ENCODE measurements at regions not wholly inside any gene's neighbourhood (a gene's known extent, or its start where the extent isn't known, plus 50 kb on each side); places are given as distances from the start of the nearest gene placed in this dataset.

- no peak overlapping the region for H3K4me3 ChIP-seq
- TF ChIP-seq CTCF (IDR thresholded peaks at IDR 0.05; ENCODE audit: low read depth, low read length) = no peak
- no peaks in the 10 kb centered on the region for H3K4me1 ChIP-seq (ENCODE audit: low read depth)
- no peaks in the 10 kb centered on the region for H3K36me3 ChIP-seq
- no peaks in the 10 kb centered on the region for H3K9me3 ChIP-seq (ENCODE audit: low read depth)
- no peaks in the 10 kb centered on the region for H3K27me3 ChIP-seq
- DNase-seq (ENCODE audit: low read depth in 1 of 2, low spot score in 1 of 2) = no peak
- H3K27ac ChIP-seq = no peak overlapping the region
Measured at GRCh38 chr3:182124187-182124586, 412.5 kb downstream of the SOX2 start.

- H3K36me3 ChIP-seq = no peaks in the 10 kb centered on the region
- DNase-seq (ENCODE audit: low read depth in 1 of 2, low spot score in 1 of 2) = no peak
- H3K9me3 ChIP-seq (ENCODE audit: low read depth) = no peaks in the 10 kb centered on the region
- no peak overlapping the region for H3K27ac ChIP-seq
- H3K4me3 ChIP-seq = no peak overlapping the region
- TF ChIP-seq CTCF (IDR thresholded peaks at IDR 0.05; ENCODE audit: low read depth, low read length) = no peak
- H3K4me1 ChIP-seq (ENCODE audit: low read depth) = no peaks in the 10 kb centered on the region
- no peaks in the 10 kb centered on the region for H3K27me3 ChIP-seq
Measured at GRCh38 chr3:182124716-182125115, 413.0 kb downstream of the SOX2 start.

- Histone ChIP-seq H3K4me3 (no peak overlapping the region), H3K4me1 (ENCODE audit: low read depth) (no peaks in the 10 kb centered on the region), H3K27me3 (no peaks in the 10 kb centered on the region), H3K9me3 (ENCODE audit: low read depth) (no peaks in the 10 kb centered on the region), H3K36me3 (no peaks in the 10 kb centered on the region), H3K27ac (no peak overlapping the region)
- no peak for DNase-seq (ENCODE audit: low read depth in 1 of 2, low spot score in 1 of 2)
- TF ChIP-seq CTCF (IDR thresholded peaks at IDR 0.05; ENCODE audit: low read depth, low read length) = no peak
Measured at GRCh38 chr3:182129740-182130139, 418.0 kb downstream of the SOX2 start.

- H3K4me1 ChIP-seq (ENCODE audit: low read depth) = no peaks in the 10 kb centered on the region
- DNase-seq (ENCODE audit: low read depth in 1 of 2, low spot score in 1 of 2) = no peak
- no peaks in the 10 kb centered on the region for H3K36me3 ChIP-seq
- no peaks in the 10 kb centered on the region for H3K9me3 ChIP-seq (ENCODE audit: low read depth)
- no peaks in the 10 kb centered on the region for H3K27me3 ChIP-seq
- no peak overlapping the region for H3K4me3 ChIP-seq
- no peak overlapping the region for H3K27ac ChIP-seq
- no peak for TF ChIP-seq CTCF (IDR thresholded peaks at IDR 0.05; ENCODE audit: low read depth, low read length)
Measured at GRCh38 chr3:182133752-182134151, 422.0 kb downstream of the SOX2 start.

GRCh38 chr3:182135056-182135455 is 423.3 kb downstream of the SOX2 start:
- no peaks in the 10 kb centered on the region for H3K36me3 ChIP-seq
- no peaks in the 10 kb centered on the region for H3K9me3 ChIP-seq (ENCODE audit: low read depth)
- no peaks in the 10 kb centered on the region for H3K27me3 ChIP-seq
- no peak overlapping the region for H3K27ac ChIP-seq
- TF ChIP-seq CTCF (IDR thresholded peaks at IDR 0.05; ENCODE audit: low read depth, low read length) = no peak
- no peak for DNase-seq (ENCODE audit: low read depth in 1 of 2, low spot score in 1 of 2)
- no peak overlapping the region for H3K4me3 ChIP-seq
- H3K4me1 ChIP-seq (ENCODE audit: low read depth) = no peaks in the 10 kb centered on the region
